ENCODE measurements at regions not wholly inside any gene's neighbourhood (a gene's known extent, or its start where the extent isn't known, plus 50 kb on each side); places are given as distances from the start of the nearest gene placed in this dataset.
A peak's percentile ranks its signal among the peaks of the same experiment; 100 is the strongest.

DNA sequence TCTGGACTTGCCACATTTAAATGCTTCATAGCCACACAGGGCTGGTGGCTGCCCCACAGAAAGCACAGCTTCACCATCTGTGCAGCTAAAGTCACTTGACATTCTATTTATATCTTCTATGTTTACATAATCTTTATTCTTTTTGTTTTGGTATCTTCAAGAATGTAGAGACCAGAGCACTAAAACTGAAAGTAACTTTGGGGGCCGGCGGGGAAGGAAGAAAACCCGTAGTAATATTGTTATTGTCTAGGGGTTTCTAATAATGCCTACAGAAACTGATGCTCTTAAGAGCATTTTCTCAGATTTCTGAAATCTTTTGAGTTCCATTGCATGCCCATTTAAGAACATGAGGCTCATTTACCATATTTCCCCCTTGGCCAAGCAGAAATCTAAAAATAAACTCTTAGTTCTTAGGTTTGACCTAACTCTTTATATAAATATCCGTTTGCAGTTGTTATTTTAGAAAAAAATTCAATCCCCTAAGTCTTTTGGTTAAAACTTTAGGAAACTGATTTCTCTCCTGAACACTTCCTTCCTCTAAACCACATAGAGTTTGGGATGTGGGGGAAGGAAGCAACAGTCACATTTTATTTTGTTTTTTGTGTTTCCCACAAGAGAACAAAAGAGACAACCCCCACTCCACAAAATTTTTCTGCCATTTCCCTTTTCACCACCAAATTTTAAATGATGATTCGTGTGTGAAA is 207.6 kb downstream of the OGFRL1 start:
- Histone ChIP-seq H3K9ac (ENCODE audit: low read length in 2 of 2) (peak overlapping the region; percentile 28 to 30), H3K36me3 (ENCODE audit: control insufficient read depth in 2 of 2, insufficient read depth in 2 of 2, low read length in 2 of 2) (no peaks in the 10 kb centered on the region), H3K4me3 (ENCODE audit: low read length in 2 of 2) (peak overlapping the region; percentile 55 to 68), H3K9me3 (ENCODE audit: control insufficient read depth in 2 of 2, low read length in 2 of 2) (no peaks in the 10 kb centered on the region), H3K4me1 (ENCODE audit: control insufficient read depth, insufficient read depth, low read length) (no peaks in the 10 kb centered on the region), H3K27ac (ENCODE audit: low read length) (peak overlapping the region; percentile 3), H3K27me3 (ENCODE audit: control insufficient read depth in 1 of 2, insufficient read depth in 2 of 2, low read length in 2 of 2) (no peaks in the 10 kb centered on the region)

- H3K9me3 ChIP-seq (ENCODE audit: control insufficient read depth in 2 of 2, low read length in 2 of 2), result no peaks in the 10 kb centered on the region
- no peak overlapping the region for H3K9ac ChIP-seq (ENCODE audit: low read length in 2 of 2)
- no peaks in the 10 kb centered on the region for H3K27me3 ChIP-seq (ENCODE audit: control insufficient read depth in 1 of 2, insufficient read depth in 2 of 2, low read length in 2 of 2)
- H3K36me3 ChIP-seq (ENCODE audit: control insufficient read depth in 2 of 2, insufficient read depth in 2 of 2, low read length in 2 of 2), result no peaks in the 10 kb centered on the region
- no peak overlapping the region for H3K4me3 ChIP-seq (ENCODE audit: low read length in 2 of 2)
- H3K27ac ChIP-seq (ENCODE audit: low read length), result no peak overlapping the region
- H3K4me1 ChIP-seq (ENCODE audit: control insufficient read depth, insufficient read depth, low read length), result no peaks in the 10 kb centered on the region
These were observed 208.1 kb downstream of the OGFRL1 start for GRCh38 chr6:71496722-71497033.

DNA sequence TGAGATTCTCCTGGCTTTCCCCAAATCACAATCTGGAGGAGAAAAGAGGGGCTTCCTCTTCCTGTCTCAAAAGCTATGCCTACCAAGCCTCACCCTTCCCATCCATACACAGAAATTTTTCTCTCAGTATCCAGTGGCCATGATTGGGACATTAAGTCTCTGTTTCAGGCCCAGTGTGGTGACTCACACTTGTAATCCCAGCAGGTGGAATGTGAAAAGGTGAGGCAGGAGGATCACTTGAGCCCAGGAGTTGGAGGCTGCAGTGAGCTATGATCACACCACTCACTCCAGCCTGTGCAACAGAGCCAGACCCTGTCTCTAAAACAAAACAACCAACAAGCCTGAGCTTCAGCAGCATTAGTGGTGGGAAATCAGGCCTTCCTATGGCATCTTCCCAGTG is 210.0 kb downstream of the OGFRL1 start:
- Histone ChIP-seq H3K27ac (ENCODE audit: low read length) (no peak overlapping the region), H3K27me3 (ENCODE audit: control insufficient read depth in 1 of 2, insufficient read depth in 2 of 2, low read length in 2 of 2) (no peaks in the 10 kb centered on the region), H3K9ac (ENCODE audit: low read length in 2 of 2) (no peak overlapping the region), H3K4me1 (ENCODE audit: control insufficient read depth, insufficient read depth, low read length) (no peaks in the 10 kb centered on the region), H3K4me3 (ENCODE audit: low read length in 2 of 2) (no peak overlapping the region), H3K36me3 (ENCODE audit: control insufficient read depth in 2 of 2, insufficient read depth in 2 of 2, low read length in 2 of 2) (no peaks in the 10 kb centered on the region), H3K9me3 (ENCODE audit: control insufficient read depth in 2 of 2, low read length in 2 of 2) (no peaks in the 10 kb centered on the region)

GRCh38 chr6:71499667-71500066 is 211.1 kb downstream of the OGFRL1 start:
- H3K9me3 ChIP-seq (ENCODE audit: control insufficient read depth in 2 of 2, low read length in 2 of 2), result no peaks in the 10 kb centered on the region
- no peak overlapping the region for H3K4me3 ChIP-seq (ENCODE audit: low read length in 2 of 2)
- H3K9ac ChIP-seq (ENCODE audit: low read length in 2 of 2), result no peak overlapping the region
- H3K36me3 ChIP-seq (ENCODE audit: control insufficient read depth in 2 of 2, insufficient read depth in 2 of 2, low read length in 2 of 2), result no peaks in the 10 kb centered on the region
- no peaks in the 10 kb centered on the region for H3K27me3 ChIP-seq (ENCODE audit: control insufficient read depth in 1 of 2, insufficient read depth in 2 of 2, low read length in 2 of 2)
- H3K4me1 ChIP-seq (ENCODE audit: control insufficient read depth, insufficient read depth, low read length), result no peaks in the 10 kb centered on the region
- H3K27ac ChIP-seq (ENCODE audit: low read length), result no peak overlapping the region

- H3K4me1 ChIP-seq (ENCODE audit: control insufficient read depth, insufficient read depth, low read length), result no peaks in the 10 kb centered on the region
- no peak overlapping the region for H3K4me3 ChIP-seq (ENCODE audit: low read length in 2 of 2)
- H3K27me3 ChIP-seq (ENCODE audit: control insufficient read depth in 1 of 2, insufficient read depth in 2 of 2, low read length in 2 of 2), result no peaks in the 10 kb centered on the region
- no peaks in the 10 kb centered on the region for H3K9me3 ChIP-seq (ENCODE audit: control insufficient read depth in 2 of 2, low read length in 2 of 2)
- no peak overlapping the region for H3K27ac ChIP-seq (ENCODE audit: low read length)
- no peaks in the 10 kb centered on the region for H3K36me3 ChIP-seq (ENCODE audit: control insufficient read depth in 2 of 2, insufficient read depth in 2 of 2, low read length in 2 of 2)
- H3K9ac ChIP-seq (ENCODE audit: low read length in 2 of 2), result no peak overlapping the region
These were observed 213.6 kb downstream of the OGFRL1 start for GRCh38 chr6:71502168-71502567.

DNA sequence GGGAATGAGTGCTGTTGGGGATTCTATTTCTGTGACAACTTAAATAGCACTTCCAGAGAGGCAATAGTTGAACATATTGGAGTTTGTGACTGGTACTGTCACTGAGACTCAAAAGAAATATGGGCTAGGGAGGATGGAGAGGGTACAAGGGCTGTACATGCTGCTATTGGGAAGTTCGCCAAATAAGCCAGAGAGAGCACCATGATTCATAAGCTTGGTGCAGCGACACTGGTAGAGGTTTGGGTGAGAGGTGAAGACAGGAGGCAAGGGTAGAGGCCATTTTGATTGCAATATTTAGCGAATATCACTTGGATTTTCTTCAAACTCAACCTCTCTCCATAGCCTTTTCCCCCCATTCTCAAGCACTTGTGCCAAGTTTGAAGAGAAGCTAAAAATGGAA is 214.3 kb downstream of the OGFRL1 start:
- Histone ChIP-seq H3K27ac (ENCODE audit: low read length) (no peak overlapping the region), H3K9ac (ENCODE audit: low read length in 2 of 2) (no peak overlapping the region)

DNA sequence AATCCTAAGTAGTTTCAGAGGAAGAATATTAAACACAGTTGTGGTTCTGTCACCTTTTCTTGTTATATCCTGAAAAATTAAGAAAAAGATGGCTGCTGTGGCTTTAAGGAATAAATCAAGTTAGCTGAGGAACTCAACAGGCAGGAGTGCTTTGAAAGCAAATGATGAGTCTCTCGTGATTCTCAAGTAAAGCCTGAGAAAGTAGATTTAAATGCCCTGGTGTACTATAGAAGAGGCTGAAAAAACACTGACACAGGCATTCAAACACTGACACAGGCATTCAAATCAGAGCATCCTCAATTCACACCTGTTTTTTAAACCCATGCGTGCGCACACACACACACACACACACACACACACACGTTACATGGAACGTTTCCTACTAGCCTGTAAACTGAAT is 218.6 kb downstream of the OGFRL1 start:
- H3K9ac ChIP-seq (ENCODE audit: low read length in 2 of 2), result no peak overlapping the region
- no peaks in the 10 kb centered on the region for H3K9me3 ChIP-seq (ENCODE audit: control insufficient read depth in 2 of 2, low read length in 2 of 2)
- H3K27me3 ChIP-seq (ENCODE audit: control insufficient read depth in 1 of 2, insufficient read depth in 2 of 2, low read length in 2 of 2), result no peaks in the 10 kb centered on the region
- no peaks in the 10 kb centered on the region for H3K36me3 ChIP-seq (ENCODE audit: control insufficient read depth in 2 of 2, insufficient read depth in 2 of 2, low read length in 2 of 2)
- no peaks in the 10 kb centered on the region for H3K4me1 ChIP-seq (ENCODE audit: control insufficient read depth, insufficient read depth, low read length)
- H3K4me3 ChIP-seq (ENCODE audit: low read length in 2 of 2), result no peak overlapping the region
- H3K27ac ChIP-seq (ENCODE audit: low read length), result no peak overlapping the region

More for the DNA sequence above, 214.3 kb downstream of the OGFRL1 start:
- Histone ChIP-seq H3K27me3 (ENCODE audit: control insufficient read depth in 1 of 2, insufficient read depth in 2 of 2, low read length in 2 of 2) (no peaks in the 10 kb centered on the region), H3K4me3 (ENCODE audit: low read length in 2 of 2) (no peak overlapping the region), H3K4me1 (ENCODE audit: control insufficient read depth, insufficient read depth, low read length) (no peaks in the 10 kb centered on the region), H3K9me3 (ENCODE audit: control insufficient read depth in 2 of 2, low read length in 2 of 2) (no peaks in the 10 kb centered on the region), H3K36me3 (ENCODE audit: control insufficient read depth in 2 of 2, insufficient read depth in 2 of 2, low read length in 2 of 2) (no peaks in the 10 kb centered on the region)

DNA sequence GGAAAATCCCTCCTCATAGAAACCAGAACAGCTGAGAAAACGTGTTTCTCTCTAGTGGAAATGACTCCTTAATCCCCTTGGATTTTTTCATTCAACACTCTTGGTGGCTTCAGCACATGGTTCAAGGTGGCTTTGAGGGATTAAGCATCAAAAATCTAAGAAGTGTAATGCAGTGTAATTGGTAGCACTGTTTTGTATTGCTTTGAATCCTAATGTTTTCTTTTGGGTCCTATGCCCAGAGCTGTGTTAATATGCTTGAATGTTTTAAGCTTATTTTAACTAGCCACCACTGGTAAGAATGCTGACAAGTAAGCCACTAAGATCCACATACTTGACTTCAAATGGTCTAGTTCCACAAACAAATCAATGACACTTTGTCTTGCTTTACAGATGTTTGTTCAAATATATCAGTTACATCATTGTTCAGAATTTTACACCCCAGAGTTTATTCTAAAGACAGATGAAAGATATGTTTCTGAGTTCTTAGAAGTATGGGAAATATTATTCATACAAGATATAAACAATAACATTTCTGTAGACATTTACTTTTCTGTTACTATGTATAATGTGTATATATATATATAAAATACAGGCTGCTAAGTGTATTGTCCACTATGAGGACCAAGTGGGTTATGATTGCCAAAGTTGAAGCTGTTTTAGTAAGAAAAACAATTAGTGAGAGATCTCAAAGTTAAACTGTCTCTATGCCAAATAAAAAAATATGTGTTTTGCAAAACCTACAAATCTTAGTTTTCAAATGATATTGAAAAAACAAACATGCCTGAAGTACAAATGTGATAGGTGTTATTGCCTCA is 220.8 kb downstream of the OGFRL1 start:
- Histone ChIP-seq H3K9ac (ENCODE audit: low read length in 2 of 2) (no peak overlapping the region), H3K27ac (ENCODE audit: low read length) (no peak overlapping the region), H3K9me3 (ENCODE audit: control insufficient read depth in 2 of 2, low read length in 2 of 2) (no peaks in the 10 kb centered on the region), H3K36me3 (ENCODE audit: control insufficient read depth in 2 of 2, insufficient read depth in 2 of 2, low read length in 2 of 2) (no peaks in the 10 kb centered on the region), H3K4me3 (ENCODE audit: low read length in 2 of 2) (no peak overlapping the region), H3K27me3 (ENCODE audit: control insufficient read depth in 1 of 2, insufficient read depth in 2 of 2, low read length in 2 of 2) (no peaks in the 10 kb centered on the region), H3K4me1 (ENCODE audit: control insufficient read depth, insufficient read depth, low read length) (no peaks in the 10 kb centered on the region)

DNA sequence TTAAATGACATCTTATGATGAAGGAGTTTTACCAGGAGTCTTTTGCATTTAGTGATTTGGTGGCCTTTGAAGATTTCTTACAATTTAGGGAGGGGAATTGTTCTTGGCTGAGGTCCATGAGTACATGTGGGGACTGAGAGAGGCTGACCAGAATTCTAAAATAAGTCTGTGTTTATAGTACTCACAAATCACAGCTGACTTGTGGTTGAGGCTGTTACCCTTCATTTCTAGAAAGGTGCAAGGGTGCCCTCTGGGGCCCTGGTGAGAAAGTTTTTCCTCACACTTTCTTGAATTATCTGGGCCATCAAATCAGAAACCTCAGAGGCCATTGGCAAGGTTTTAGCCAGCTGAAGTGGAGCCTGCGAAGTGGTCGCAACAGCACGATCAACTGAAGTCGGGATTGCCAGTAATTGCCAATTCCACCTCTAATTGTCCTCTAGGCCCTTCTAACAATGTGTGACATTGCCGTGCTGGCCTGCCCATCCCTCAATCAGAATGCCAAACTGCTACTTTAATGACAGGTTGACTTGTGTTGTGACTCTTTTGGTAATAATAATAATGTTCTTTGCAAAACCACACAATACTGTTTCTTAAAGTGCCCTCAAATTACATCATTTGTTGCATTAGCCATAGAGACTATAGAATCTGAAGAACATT is 221.6 kb downstream of the OGFRL1 start:
- H3K9ac ChIP-seq (ENCODE audit: low read length in 2 of 2), result no peak overlapping the region
- H3K9me3 ChIP-seq (ENCODE audit: control insufficient read depth in 2 of 2, low read length in 2 of 2), result no peaks in the 10 kb centered on the region
- no peaks in the 10 kb centered on the region for H3K36me3 ChIP-seq (ENCODE audit: control insufficient read depth in 2 of 2, insufficient read depth in 2 of 2, low read length in 2 of 2)
- H3K4me1 ChIP-seq (ENCODE audit: control insufficient read depth, insufficient read depth, low read length), result no peaks in the 10 kb centered on the region
- H3K27ac ChIP-seq (ENCODE audit: low read length), result no peak overlapping the region
- H3K4me3 ChIP-seq (ENCODE audit: low read length in 2 of 2), result no peak overlapping the region
- H3K27me3 ChIP-seq (ENCODE audit: control insufficient read depth in 1 of 2, insufficient read depth in 2 of 2, low read length in 2 of 2), result no peaks in the 10 kb centered on the region

DNA sequence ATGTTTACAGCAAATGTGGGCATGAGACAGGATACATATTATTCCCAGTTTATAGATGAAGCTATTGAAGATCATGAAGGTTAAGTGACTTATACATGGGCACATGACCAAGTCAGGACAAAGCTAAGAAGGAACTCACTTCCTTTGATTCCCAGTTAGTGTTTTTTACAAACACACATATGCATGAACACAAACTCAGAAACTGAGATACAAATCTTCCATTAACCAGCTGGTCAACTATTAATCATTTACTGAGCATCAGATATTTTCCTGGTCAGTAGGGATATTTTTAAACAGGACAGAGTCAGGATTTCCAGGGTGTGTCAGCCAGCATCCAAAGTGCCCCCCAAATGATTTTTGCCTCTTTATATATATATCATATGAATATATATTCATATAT is 222.2 kb downstream of the OGFRL1 start:
- Histone ChIP-seq H3K4me3 (ENCODE audit: low read length in 2 of 2) (no peak overlapping the region), H3K27ac (ENCODE audit: low read length) (no peak overlapping the region)

DNA sequence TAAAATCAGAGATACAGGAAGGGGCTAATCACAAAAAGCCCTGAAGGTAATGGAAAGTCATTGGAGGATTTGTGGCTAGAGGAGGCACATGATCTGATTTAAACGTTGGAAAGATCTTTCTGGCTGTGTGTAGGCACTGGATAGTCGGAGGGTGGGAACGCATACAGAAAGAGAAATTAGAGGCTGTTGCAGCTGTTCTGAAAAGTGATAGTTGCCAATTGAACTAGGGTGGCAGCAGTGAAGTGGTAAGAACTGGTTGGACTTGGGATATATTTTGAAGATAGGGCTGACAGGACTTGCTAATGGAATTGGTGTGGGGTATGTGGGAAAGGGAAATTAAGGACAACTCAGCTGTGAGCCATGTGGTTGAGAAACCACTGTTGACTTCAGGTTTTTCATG is 223.6 kb downstream of the OGFRL1 start:
- Histone ChIP-seq H3K27ac (ENCODE audit: low read length) (no peak overlapping the region), H3K27me3 (ENCODE audit: control insufficient read depth in 1 of 2, insufficient read depth in 2 of 2, low read length in 2 of 2) (no peaks in the 10 kb centered on the region)

More for the DNA sequence above, 222.2 kb downstream of the OGFRL1 start:
- Histone ChIP-seq H3K36me3 (ENCODE audit: control insufficient read depth in 2 of 2, insufficient read depth in 2 of 2, low read length in 2 of 2) (no peaks in the 10 kb centered on the region), H3K9me3 (ENCODE audit: control insufficient read depth in 2 of 2, low read length in 2 of 2) (no peaks in the 10 kb centered on the region), H3K27me3 (ENCODE audit: control insufficient read depth in 1 of 2, insufficient read depth in 2 of 2, low read length in 2 of 2) (no peaks in the 10 kb centered on the region), H3K9ac (ENCODE audit: low read length in 2 of 2) (no peak overlapping the region), H3K4me1 (ENCODE audit: control insufficient read depth, insufficient read depth, low read length) (no peaks in the 10 kb centered on the region)

More for the DNA sequence above, 223.6 kb downstream of the OGFRL1 start:
- Histone ChIP-seq H3K4me1 (ENCODE audit: control insufficient read depth, insufficient read depth, low read length) (no peaks in the 10 kb centered on the region), H3K36me3 (ENCODE audit: control insufficient read depth in 2 of 2, insufficient read depth in 2 of 2, low read length in 2 of 2) (no peaks in the 10 kb centered on the region), H3K9ac (ENCODE audit: low read length in 2 of 2) (no peak overlapping the region), H3K9me3 (ENCODE audit: control insufficient read depth in 2 of 2, low read length in 2 of 2) (no peaks in the 10 kb centered on the region), H3K4me3 (ENCODE audit: low read length in 2 of 2) (no peak overlapping the region)

Data from stomach smooth muscle (tissue), 2 donors.